ENCODE measurements at regions not wholly inside any gene's neighbourhood (a gene's known extent, or its start where the extent isn't known, plus 50 kb on each side); places are given as distances from the start of the nearest gene placed in this dataset.

DNA sequence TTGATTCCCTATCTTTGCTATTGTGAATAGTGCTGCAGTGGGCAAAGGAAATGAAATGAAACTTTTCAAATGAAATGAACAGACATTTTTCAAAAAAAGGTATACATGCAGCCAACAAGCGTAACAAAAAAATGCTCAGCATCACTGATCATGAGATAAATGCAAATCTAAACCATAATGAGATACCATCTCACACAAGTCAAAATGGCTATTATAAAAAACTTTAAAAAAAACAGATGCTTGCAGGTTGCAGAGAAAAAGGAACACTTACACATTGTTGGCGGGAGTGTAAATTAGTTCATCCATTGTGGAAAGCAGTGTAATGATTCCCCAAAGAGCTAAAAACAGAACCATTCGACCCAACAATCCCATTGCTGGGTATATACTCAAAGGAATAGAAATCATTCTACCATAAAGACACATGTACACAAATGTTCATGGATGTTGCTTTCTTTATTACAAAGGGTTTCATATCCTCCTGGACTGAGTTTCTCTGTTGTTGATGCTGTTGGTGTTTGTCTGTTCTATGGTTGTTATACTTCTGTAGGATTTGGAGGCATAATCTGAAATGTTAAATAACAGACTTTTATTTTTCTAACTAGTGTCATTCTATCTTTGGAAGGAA, 99.3 kb upstream of the SOX9 start:
- TF ChIP-seq, protein P1, sequence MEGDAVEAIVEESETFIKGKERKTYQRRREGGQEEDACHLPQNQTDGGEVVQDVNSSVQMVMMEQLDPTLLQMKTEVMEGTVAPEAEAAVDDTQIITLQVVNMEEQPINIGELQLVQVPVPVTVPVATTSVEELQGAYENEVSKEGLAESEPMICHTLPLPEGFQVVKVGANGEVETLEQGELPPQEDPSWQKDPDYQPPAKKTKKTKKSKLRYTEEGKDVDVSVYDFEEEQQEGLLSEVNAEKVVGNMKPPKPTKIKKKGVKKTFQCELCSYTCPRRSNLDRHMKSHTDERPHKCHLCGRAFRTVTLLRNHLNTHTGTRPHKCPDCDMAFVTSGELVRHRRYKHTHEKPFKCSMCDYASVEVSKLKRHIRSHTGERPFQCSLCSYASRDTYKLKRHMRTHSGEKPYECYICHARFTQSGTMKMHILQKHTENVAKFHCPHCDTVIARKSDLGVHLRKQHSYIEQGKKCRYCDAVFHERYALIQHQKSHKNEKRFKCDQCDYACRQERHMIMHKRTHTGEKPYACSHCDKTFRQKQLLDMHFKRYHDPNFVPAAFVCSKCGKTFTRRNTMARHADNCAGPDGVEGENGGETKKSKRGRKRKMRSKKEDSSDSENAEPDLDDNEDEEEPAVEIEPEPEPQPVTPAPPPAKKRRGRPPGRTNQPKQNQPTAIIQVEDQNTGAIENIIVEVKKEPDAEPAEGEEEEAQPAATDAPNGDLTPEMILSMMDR (IDR thresholded peaks at IDR 0.05), result no peak
- TF ChIP-seq POLR2AphosphoS5 (IDR thresholded peaks at IDR 0.05) (no peak), POLR2A (IDR thresholded peaks at IDR 0.05) (no peak)

Data from stomach (tissue), 4 donors.